Amygdala (tissue), 56 donors: ENCODE measurements at regions not wholly inside any gene's neighbourhood (a gene's known extent, or its start where the extent isn't known, plus 50 kb on each side); places are given as distances from the start of the nearest gene placed in this dataset.

ENCODE experiments used
- DNase-seq, 56 donors: peaks; one replicate each; lab custom pipeline; 2025; lab: John Stamatoyannopoulos, UW

GRCh38 chr7:41808541-41808940 is 105.7 kb upstream of the INHBA start:
- no peak for DNase-seq

GRCh38 chr7:41803569-41803968 is 100.7 kb upstream of the INHBA start:
- DNase-seq = no peak

GRCh38 chr7:41796331-41796730 is 93.4 kb upstream of the INHBA start:
- no peak for DNase-seq

GRCh38 chr7:41795276-41795833 is 92.5 kb upstream of the INHBA start:
- no peak for DNase-seq

GRCh38 chr7:41793556-41793955 is 90.7 kb upstream of the INHBA start:
- no peak for DNase-seq

- DNase-seq = no peak
Measured at GRCh38 chr7:41792120-41792519, 89.2 kb upstream of the INHBA start.

- no peak for DNase-seq
Measured at GRCh38 chr7:41788556-41788955, 85.7 kb upstream of the INHBA start.

- no peak for DNase-seq
Measured at GRCh38 chr7:41787651-41788350, 84.9 kb upstream of the INHBA start.

- peak in 1 of 56 donors; percentile 4 for DNase-seq
Measured at GRCh38 chr7:41786944-41787343, 84.1 kb upstream of the INHBA start.

- DNase-seq = no peak
Measured at GRCh38 chr7:41786404-41786803, 83.5 kb upstream of the INHBA start.

GRCh38 chr7:41785840-41786239 is 83.0 kb upstream of the INHBA start:
- DNase-seq = no peak

- no peak for DNase-seq
Measured at GRCh38 chr7:41785265-41785664, 82.4 kb upstream of the INHBA start.

- DNase-seq = no peak
Measured at GRCh38 chr7:41779918-41780317, 77.0 kb upstream of the INHBA start.

- DNase-seq = peak in 1 of 56 donors; percentile 17
Measured at GRCh38 chr7:41777894-41778596, 75.2 kb upstream of the INHBA start.

- DNase-seq = no peak
Measured at GRCh38 chr7:41774966-41775365, 72.1 kb upstream of the INHBA start.

GRCh38 chr7:41773756-41774155 is 70.9 kb upstream of the INHBA start:
- DNase-seq = no peak

- DNase-seq = no peak
Measured at GRCh38 chr7:41771717-41772116, 68.8 kb upstream of the INHBA start.

- no peak for DNase-seq
Measured at GRCh38 chr7:41769162-41769561, 66.3 kb upstream of the INHBA start.

GRCh38 chr7:41763626-41764025 is 60.7 kb upstream of the INHBA start:
- no peak for DNase-seq

GRCh38 chr7:41762641-41763040 is 59.8 kb upstream of the INHBA start:
- DNase-seq = no peak

- DNase-seq = no peak
Measured at GRCh38 chr7:41760293-41760692, 57.4 kb upstream of the INHBA start.

GRCh38 chr7:41758321-41758720 is 55.4 kb upstream of the INHBA start:
- no peak for DNase-seq
